Uterus (tissue), 2 donors: ENCODE measurements at regions not wholly inside any gene's neighbourhood (a gene's known extent, or its start where the extent isn't known, plus 50 kb on each side); places are given as distances from the start of the nearest gene placed in this dataset.

Experiments used
- CTCF ChIP-seq, 4 experiments: fragments of 200-600 bp in 2 of 4; fragments of 450-650 bp in 2 of 4; sonication (generic) in 2 of 4; IDR thresholded peaks; one replicate each; pipeline ENCODE4 v1.5.1; 2016 to 2019; ENCODE audit warnings: antibody characterized with exemption in 4 of 4, mild to moderate bottlenecking in 2 of 4, moderate library complexity in 1 of 4
- POLR2A ChIP-seq, 2 donors: fragments of 450-650 bp; IDR thresholded peaks; one replicate each; pipeline ENCODE4 v1.6.1; 2016; ENCODE audit warnings: antibody characterized with exemption in 2 of 2, mild to moderate bottlenecking in 1 of 2, moderate library complexity in 1 of 2

- TF ChIP-seq CTCF (IDR thresholded peaks at IDR 0.05) (no peak), POLR2A (IDR thresholded peaks at IDR 0.05) (no peak)
These were observed 658.5 kb downstream of the AJAP1 start for GRCh38 chr1:5312862-5313261.
